Ishikawa (cell line): ENCODE measurements at regions not wholly inside any gene's neighbourhood (a gene's known extent, or its start where the extent isn't known, plus 50 kb on each side); places are given as distances from the start of the nearest gene placed in this dataset.

Experiments
- CREB1 ChIP-seq: IDR thresholded peaks from 2 replicates; pipeline ENCODE4 v1.6.1; 2012; ENCODE audit warnings: low read depth
- EP300 ChIP-seq: IDR thresholded peaks from 2 replicates; pipeline ENCODE4 v1.6.1; 2012; ENCODE audit warnings: borderline replicate concordance
- TF ChIP-seq, protein P1 (sequence below): IDR thresholded peaks from 2 replicates; pipeline ENCODE4 v1.6.1; 2012; ENCODE audit warnings: low read depth, mild to moderate bottlenecking

DNA sequence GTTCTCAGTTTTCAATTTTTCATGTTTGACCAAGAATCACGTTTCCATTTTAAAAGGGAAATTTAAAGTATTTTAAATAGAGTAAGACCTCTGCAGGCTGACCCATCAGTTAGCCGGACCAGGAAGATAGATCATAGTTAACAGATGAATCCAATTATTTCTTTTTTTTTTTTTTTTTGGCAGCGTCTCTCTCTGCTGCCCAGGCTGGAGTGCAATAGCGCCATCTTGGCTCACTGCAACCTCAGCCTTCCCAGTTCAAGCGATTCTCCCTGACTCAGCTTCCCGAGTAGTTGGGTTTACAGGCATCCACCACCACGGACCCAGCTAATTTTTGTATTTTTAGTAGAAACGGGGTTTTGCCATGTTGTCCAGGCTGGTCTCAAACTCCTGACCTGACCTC lies 256.7 kb upstream of the CNR1 start:
- TF ChIP-seq EP300 (no peak), CREB1 (no peak)
- TF ChIP-seq, protein P1, sequence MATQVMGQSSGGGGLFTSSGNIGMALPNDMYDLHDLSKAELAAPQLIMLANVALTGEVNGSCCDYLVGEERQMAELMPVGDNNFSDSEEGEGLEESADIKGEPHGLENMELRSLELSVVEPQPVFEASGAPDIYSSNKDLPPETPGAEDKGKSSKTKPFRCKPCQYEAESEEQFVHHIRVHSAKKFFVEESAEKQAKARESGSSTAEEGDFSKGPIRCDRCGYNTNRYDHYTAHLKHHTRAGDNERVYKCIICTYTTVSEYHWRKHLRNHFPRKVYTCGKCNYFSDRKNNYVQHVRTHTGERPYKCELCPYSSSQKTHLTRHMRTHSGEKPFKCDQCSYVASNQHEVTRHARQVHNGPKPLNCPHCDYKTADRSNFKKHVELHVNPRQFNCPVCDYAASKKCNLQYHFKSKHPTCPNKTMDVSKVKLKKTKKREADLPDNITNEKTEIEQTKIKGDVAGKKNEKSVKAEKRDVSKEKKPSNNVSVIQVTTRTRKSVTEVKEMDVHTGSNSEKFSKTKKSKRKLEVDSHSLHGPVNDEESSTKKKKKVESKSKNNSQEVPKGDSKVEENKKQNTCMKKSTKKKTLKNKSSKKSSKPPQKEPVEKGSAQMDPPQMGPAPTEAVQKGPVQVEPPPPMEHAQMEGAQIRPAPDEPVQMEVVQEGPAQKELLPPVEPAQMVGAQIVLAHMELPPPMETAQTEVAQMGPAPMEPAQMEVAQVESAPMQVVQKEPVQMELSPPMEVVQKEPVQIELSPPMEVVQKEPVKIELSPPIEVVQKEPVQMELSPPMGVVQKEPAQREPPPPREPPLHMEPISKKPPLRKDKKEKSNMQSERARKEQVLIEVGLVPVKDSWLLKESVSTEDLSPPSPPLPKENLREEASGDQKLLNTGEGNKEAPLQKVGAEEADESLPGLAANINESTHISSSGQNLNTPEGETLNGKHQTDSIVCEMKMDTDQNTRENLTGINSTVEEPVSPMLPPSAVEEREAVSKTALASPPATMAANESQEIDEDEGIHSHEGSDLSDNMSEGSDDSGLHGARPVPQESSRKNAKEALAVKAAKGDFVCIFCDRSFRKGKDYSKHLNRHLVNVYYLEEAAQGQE = no peak
